HG02678 (cell line): ENCODE measurements at regions not wholly inside any gene's neighbourhood (a gene's known extent, or its start where the extent isn't known, plus 50 kb on each side); places are given as distances from the start of the nearest gene placed in this dataset.

ENCODE experiments used
- ATAC-seq: cut with Tn5 transposase; IDR thresholded peaks from one replicate; pipeline ENCODE4 v1.9.1; 2021; ENCODE audit warnings: mild to moderate bottlenecking, moderate library complexity; ENCODE audit not compliant: unreplicated experiment

DNA sequence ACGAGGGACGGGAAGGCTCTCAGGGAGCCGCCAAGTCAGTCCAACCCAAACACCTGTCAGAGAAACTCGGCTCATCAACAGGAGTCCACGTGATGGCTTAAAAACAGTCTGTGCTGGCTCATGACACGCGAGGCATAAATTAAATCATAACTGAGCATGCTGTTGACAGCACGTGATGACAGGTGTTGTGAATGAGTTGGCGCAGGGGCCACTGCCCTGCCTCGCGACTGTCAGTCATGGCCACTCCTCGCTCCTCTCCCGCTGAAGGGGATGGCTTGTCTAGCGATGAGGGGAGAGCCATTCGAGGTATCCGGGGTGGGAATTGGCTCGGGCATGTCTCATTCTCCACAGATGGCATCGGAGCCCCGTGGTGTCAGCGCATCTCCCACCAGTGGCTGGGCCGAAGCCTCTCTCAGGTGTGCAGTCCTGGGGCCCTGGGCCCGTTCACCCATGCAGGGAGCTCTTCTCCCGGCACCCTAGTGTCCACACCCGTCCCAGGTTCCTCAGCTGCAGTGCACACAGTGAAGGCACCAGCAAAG, 313.3 kb downstream of the BMP7 start:
- ATAC-seq = no peak

DNA sequence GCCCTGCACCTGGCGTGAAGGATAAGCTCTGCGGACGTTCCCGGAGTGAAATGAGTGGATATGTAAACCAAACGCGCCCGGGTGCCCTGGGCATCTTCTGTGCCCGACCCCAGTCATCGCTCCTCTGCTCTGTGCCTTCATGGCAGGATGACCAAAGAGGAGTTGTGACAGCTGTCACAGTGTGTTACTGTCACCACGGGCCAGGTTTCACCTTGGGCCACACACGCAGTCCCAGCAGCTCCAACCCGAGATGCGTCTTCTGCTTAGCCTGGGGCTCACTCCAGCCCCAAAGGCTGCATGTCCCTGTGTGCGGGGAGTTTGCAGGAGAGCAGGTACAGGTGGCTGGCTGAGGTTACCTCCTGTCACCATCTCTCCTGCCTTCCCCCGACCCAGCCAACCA, 311.6 kb downstream of the BMP7 start:
- ATAC-seq = no peak

DNA sequence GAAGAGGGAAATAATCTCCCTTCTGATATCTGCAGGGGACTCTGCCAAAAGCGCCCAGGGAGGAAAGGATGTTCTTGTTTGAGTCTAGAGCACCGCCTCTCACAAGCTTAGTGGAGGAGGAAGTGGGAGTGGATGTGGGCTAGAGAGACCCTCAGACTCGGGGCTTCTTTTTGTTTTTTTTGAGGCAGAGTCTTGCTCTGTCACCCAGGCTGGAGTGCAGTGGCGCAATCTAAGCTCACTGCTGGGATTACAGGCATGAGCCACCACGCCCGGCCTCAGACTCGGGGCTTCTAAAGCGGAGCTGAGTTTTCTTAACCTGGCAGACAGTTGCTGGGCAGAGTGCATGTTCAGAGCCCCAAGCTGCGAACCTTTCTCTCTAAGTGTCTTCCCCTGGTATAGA, 310.8 kb downstream of the BMP7 start:
- no peak for ATAC-seq

DNA sequence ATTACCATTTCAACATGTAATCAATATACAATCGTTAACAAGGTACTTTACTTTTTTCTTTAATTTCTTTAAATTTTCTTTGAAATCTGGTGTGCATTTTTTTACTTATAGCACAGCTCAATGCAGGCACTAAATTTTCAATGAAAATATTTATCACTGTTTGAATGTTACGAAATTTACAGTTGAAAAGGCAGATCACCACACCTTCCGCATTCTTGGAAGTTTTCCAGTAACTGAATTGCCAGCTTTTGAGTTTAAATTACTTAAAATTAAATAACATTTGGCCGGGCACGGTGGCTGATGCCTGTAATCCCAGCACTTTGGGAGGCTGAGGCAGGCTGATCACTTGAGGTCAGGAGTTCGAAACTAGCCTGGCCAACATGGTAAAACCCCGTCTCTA, 309.9 kb downstream of the BMP7 start:
- ATAC-seq = no peak

- no peak for ATAC-seq
Observed at GRCh38 chr20:56957737-56958553, 308.5 kb downstream of the BMP7 start.

GRCh38 chr20:56964901-56965300, 301.5 kb downstream of the BMP7 start:
- ATAC-seq = no peak

GRCh38 chr20:56967916-56968315, 298.5 kb downstream of the BMP7 start:
- ATAC-seq = no peak

DNA sequence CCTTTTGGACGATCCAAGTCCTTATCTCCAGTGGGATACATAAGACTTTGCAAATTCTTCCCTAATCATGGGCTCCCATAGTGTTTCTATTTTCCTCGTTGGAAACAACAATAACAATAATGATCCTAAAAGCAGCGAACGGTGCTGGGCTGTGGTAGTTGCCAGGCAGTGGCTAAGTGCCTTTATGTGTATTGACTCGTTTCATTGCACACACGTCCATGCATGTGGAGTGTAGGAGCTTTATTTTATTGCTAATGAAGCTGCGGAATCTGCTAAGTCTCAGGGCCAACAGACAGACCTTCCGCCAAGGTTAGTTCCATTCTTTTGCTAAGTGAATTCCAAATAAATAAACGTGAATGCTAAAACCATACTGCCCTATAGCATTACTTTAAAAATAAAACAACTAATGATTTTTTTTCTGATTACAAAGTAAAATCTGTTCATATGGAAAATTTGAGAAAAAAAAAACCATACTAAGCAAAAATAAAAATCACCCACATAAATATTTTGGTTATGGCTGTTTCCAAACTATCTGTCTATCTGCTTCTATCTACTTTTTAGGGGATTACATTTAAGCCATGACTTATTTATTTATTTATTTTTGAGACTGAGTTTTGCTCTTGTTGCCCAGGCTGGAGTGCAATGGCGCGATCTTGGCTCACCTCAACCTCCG, 297.9 kb downstream of the BMP7 start:
- ATAC-seq = no peak

GRCh38 chr20:56974499-56975250, 291.8 kb downstream of the BMP7 start:
- no peak for ATAC-seq

GRCh38 chr20:56975838-56976237, 290.6 kb downstream of the BMP7 start:
- no peak for ATAC-seq

GRCh38 chr20:56976336-56976735, 290.1 kb downstream of the BMP7 start:
- no peak for ATAC-seq

GRCh38 chr20:56978475-56978874, 288.0 kb downstream of the BMP7 start:
- ATAC-seq = no peak

- ATAC-seq = no peak
Observed at GRCh38 chr20:56979125-56979524, 287.3 kb downstream of the BMP7 start.

DNA sequence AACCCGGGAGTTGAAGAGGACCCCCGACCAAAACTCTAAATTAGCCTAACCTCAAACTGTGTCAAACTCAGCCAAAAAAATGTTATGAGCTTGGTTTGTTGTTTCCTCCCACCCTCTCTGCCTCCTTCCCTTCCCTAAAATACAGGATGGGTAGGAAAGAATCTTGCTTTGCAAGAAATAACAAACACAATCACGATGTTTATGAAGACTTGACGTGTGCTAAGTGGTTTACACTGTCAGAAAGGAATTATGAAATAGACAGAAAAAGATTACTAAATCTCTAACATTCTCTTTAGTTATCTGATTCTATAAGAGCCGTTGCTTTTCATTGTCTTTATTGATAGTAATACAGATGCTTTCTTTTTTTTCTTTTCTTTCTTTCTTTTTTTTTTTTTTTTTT, 285.1 kb downstream of the BMP7 start:
- ATAC-seq = no peak

DNA sequence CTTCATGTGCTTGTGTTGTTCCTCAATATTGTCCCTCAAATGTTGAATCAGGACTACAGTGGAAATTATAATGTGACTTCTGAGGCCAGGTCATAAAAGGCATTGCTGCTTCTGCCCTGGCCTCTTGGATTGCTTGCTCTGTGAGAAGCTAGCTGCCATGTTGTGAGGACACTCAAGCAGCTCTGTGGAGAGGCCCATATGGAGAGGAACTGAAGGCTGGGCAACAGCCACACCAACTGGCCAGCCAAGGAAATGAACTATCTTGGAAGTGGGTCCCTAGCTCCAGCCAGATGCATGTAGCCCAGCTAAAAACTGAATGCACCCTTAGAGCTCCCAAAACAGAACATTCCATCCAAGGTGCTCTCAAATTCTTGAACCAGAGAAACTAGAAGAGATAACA, 282.6 kb downstream of the BMP7 start:
- no peak for ATAC-seq

DNA sequence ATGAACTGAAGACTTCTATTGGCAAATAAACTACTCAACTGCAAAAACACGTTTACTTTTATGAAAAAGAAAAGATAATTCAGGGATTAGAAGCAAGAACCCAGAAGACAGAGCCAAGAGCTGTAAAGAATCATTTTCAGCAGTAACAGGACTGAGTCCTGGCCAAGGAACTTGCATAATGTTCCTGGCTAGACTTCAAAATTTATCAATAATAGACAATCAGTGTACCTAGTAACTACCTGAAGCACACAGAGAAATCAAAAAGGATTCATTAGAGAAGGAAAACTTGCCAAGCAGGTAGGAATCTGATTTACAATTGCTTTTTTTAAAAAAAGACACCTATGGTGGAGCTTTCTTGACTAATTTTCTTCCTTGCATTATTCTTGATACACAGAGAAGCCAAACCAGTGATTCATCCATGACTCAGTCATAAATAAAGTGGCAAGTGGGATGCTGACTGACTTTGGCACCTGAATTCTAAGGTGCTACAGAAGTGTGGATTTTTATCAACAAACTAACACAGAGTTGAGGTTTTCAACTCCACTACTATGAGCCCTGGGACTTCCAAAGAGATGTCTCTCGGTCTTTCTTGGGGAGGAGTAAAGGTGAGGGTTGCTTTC, 281.3 kb downstream of the BMP7 start:
- no peak for ATAC-seq

GRCh38 chr20:56986476-56986875, 280.0 kb downstream of the BMP7 start:
- ATAC-seq = no peak

- ATAC-seq = no peak
Observed at GRCh38 chr20:56986931-56987720, 279.3 kb downstream of the BMP7 start.

GRCh38 chr20:56987986-56988385, 278.5 kb downstream of the BMP7 start:
- ATAC-seq = no peak

- ATAC-seq = no peak
Observed at GRCh38 chr20:56988446-56988845, 278.0 kb downstream of the BMP7 start.
